H1 (cell line): ENCODE measurements at regions not wholly inside any gene's neighbourhood (a gene's known extent, or its start where the extent isn't known, plus 50 kb on each side); places are given as distances from the start of the nearest gene placed in this dataset.

Source experiments
- CTCF ChIA-PET: fragments of 300-600 bp; sonication (Branson Sonifier 250); formaldehyde crosslinking; loops from one replicate; lab custom pipeline; 2021; ENCODE audit not compliant: partially characterized antibody; lab: Charles Lee
- POLR2A ChIA-PET: fragments of 300-600 bp; sonication (Branson Sonifier 250); formaldehyde crosslinking; loops from one replicate; lab custom pipeline; 2021; ENCODE audit warnings: inconsistent platforms; ENCODE audit not compliant: partially characterized antibody; lab: Charles Lee
- DNase-seq, 2 experiments: peaks; one replicate each; pipeline versions ENCODE4 v3.0.0 to v3.0.0-alpha.2; 2010 to 2022; ENCODE audit warnings: low spot score in 2 of 2, low read depth in 1 of 2, mixed read lengths in 1 of 2
- FAIRE-seq: peaks from 2 replicates; lab custom pipeline; 2011; peaks lifted over from hg19 to GRCh38; lab: Jason Lieb, UNC
- H2AFZ ChIP-seq: 2 replicates; pipeline ENCODE4 v1.8.1; 2012; ENCODE audit warnings: low read length, inconsistent platforms
- H2AK5ac ChIP-seq: 2 replicates; pipeline ENCODE4 v1.6.1; 2013; ENCODE audit warnings: low read depth, low read length
- H2BK120ac ChIP-seq: replicated peaks from 2 replicates; pipeline ENCODE3; 2013; ENCODE audit warnings: low read depth, low read length, inconsistent platforms
- H2BK12ac ChIP-seq: 2 replicates; pipeline ENCODE4 v1.6.1; 2013; ENCODE audit warnings: low read depth, low read length
- H2BK15ac ChIP-seq: 2 replicates; pipeline ENCODE4 v1.6.1; 2013; ENCODE audit warnings: low read length
- H2BK20ac ChIP-seq: 2 replicates; pipeline ENCODE4 v1.6.1; 2013; ENCODE audit warnings: low read length
- H2BK5ac ChIP-seq: 2 replicates; pipeline ENCODE4 v1.6.1; 2013; ENCODE audit warnings: low read depth, low read length
- H3K14ac ChIP-seq: 2 replicates; pipeline ENCODE4 v1.6.1; 2013; ENCODE audit warnings: inconsistent platforms; ENCODE audit not compliant: insufficient read length
- H3K18ac ChIP-seq: 2 replicates; pipeline ENCODE4 v1.6.1; 2013; ENCODE audit warnings: low read length; ENCODE audit errors: extremely low read depth
- H3K23ac ChIP-seq: 2 replicates; pipeline ENCODE4 v1.6.1; 2013; ENCODE audit warnings: inconsistent platforms; ENCODE audit not compliant: insufficient read length
- H3K23me2 ChIP-seq: 2 replicates; pipeline ENCODE4 v1.6.1; 2013; ENCODE audit warnings: low read depth, low read length
- H3K27ac ChIP-seq: 2 replicates; pipeline ENCODE4 v1.6.1; 2011; ENCODE audit warnings: low read depth, low read length, inconsistent platforms
- H3K27me3 ChIP-seq, 4 experiments: replicated peaks in 1 of 4; 1 replicate in 1 of 4; 2 replicates in 3 of 4; pipeline versions ENCODE4 v1.6.1 to v1.8.1; 2011 to 2013; ENCODE audit warnings: low read length in 3 of 4, mild to moderate bottlenecking in 3 of 4, inconsistent platforms in 2 of 4, mixed read lengths in 2 of 4, moderate library complexity in 1 of 4; ENCODE audit not compliant: control insufficient read depth in 3 of 4, insufficient read depth in 3 of 4; ENCODE audit errors: extremely low read depth in 1 of 4
- H3K36me3 ChIP-seq, 4 experiments: 2 replicates each; pipeline versions ENCODE4 v1.6.1 to v1.8.1; 2011 to 2013; ENCODE audit warnings: mild to moderate bottlenecking in 4 of 4, low read length in 3 of 4, moderate library complexity in 2 of 4, control low read depth in 1 of 4, inconsistent platforms in 1 of 4; ENCODE audit not compliant: insufficient read depth in 4 of 4, control insufficient read depth in 2 of 4
- H3K4ac ChIP-seq: replicated peaks from 2 replicates; pipeline ENCODE3; 2013; ENCODE audit warnings: low read length, low read depth, mixed read lengths, inconsistent platforms; ENCODE audit not compliant: insufficient read length
- H3K4me1 ChIP-seq, 4 experiments: replicated peaks in 1 of 4; 1 replicate in 1 of 4; 2 replicates in 3 of 4; pipeline versions ENCODE4 v1.6.1 to v1.8.1; 2011 to 2013; ENCODE audit warnings: low read length in 3 of 4, inconsistent platforms in 2 of 4, mixed read lengths in 1 of 4; ENCODE audit not compliant: insufficient read depth in 4 of 4, control insufficient read depth in 3 of 4
- H3K4me2 ChIP-seq, 2 experiments: 2 replicates each; pipeline versions ENCODE4 v1.6.1 to v1.8.1; 2011 to 2013; ENCODE audit warnings: low read depth in 2 of 2, low read length in 2 of 2, control low read depth in 1 of 2, inconsistent platforms in 1 of 2, mild to moderate bottlenecking in 1 of 2; ENCODE audit not compliant: insufficient read depth in 1 of 2
- H3K4me3 ChIP-seq, 4 experiments: fragments of 200-600, 300-600 bp in 1 of 4; sonication (generic), shearing (Covaris generic), sonication (Bioruptor Twin) in 1 of 4; 2 replicates each; pipeline versions ENCODE4 v1.5.1 to v1.8.1; 2011 to 2016; ENCODE audit warnings: low read length in 4 of 4, low read depth in 3 of 4, control low read depth in 2 of 4, inconsistent platforms in 2 of 4, mild to moderate bottlenecking in 2 of 4, mixed read lengths in 1 of 4, moderate library complexity in 1 of 4; ENCODE audit not compliant: insufficient read depth in 2 of 4; ENCODE audit errors: extremely low read depth in 1 of 4
- H3K56ac ChIP-seq: replicated peaks from 2 replicates; pipeline ENCODE3; 2013; ENCODE audit warnings: low read depth, mild to moderate bottlenecking, mixed read lengths, low read length, inconsistent platforms; ENCODE audit not compliant: insufficient read length
- H3K79me1 ChIP-seq: 2 replicates; pipeline ENCODE4 v1.6.1; 2013; ENCODE audit warnings: low read depth, low read length, control low read depth
- H3K79me2 ChIP-seq, 2 experiments: 2 replicates each; pipeline versions ENCODE4 v1.6.1 to v1.8.1; 2012 to 2013; ENCODE audit warnings: low read length in 2 of 2, mild to moderate bottlenecking in 2 of 2, inconsistent platforms in 1 of 2; ENCODE audit not compliant: insufficient read depth in 2 of 2, control insufficient read depth in 1 of 2
- H3K9ac ChIP-seq, 4 experiments: replicated peaks in 1 of 4; 1 replicate in 1 of 4; 2 replicates in 3 of 4; pipeline versions ENCODE4 v1.6.1 to v1.8.1; 2011 to 2013; ENCODE audit warnings: low read depth in 3 of 4, low read length in 3 of 4, control low read depth in 2 of 4, mild to moderate bottlenecking in 2 of 4, moderate library complexity in 2 of 4, inconsistent platforms in 1 of 4; ENCODE audit errors: extremely low read depth in 1 of 4
- H3K9me3 ChIP-seq, 2 experiments: 2 replicates each; pipeline versions ENCODE4 v1.6.1 to v1.8.1; 2012 to 2013; ENCODE audit warnings: mild to moderate bottlenecking in 2 of 2, moderate library complexity in 2 of 2, control low read depth in 1 of 2, inconsistent platforms in 1 of 2, low read depth in 1 of 2, low read length in 1 of 2, mixed read lengths in 1 of 2; ENCODE audit not compliant: insufficient read depth in 2 of 2
- H4K20me1 ChIP-seq, 2 experiments: replicated peaks in 1 of 2; 2 replicates each; pipeline versions ENCODE3 to v1.8.1; 2011 to 2013; ENCODE audit warnings: inconsistent platforms in 2 of 2, low read length in 2 of 2, mild to moderate bottlenecking in 1 of 2; ENCODE audit not compliant: insufficient read depth in 2 of 2, control insufficient read depth in 1 of 2
- H4K5ac ChIP-seq: 2 replicates; pipeline ENCODE4 v1.6.1; 2013; ENCODE audit warnings: low read length, low read depth, mixed read lengths, inconsistent platforms; ENCODE audit not compliant: insufficient read length
- H4K8ac ChIP-seq: 2 replicates; pipeline ENCODE4 v1.8.0; 2013; ENCODE audit warnings: mild to moderate bottlenecking, moderate library complexity, low read length, inconsistent platforms; ENCODE audit not compliant: insufficient read depth; ENCODE audit errors: extremely low read depth
- H4K91ac ChIP-seq: replicated peaks from 2 replicates; pipeline ENCODE3; 2013; ENCODE audit warnings: low read length, mixed read lengths, inconsistent platforms; ENCODE audit not compliant: insufficient read length
- EP300 ChIP-seq, 2 experiments: IDR thresholded peaks; 1 replicate in 1 of 2; 2 replicates in 1 of 2; pipeline ENCODE4 v1.6.1; 2011 to 2012; ENCODE audit warnings: low read depth in 2 of 2, low read length in 2 of 2, mild to moderate bottlenecking in 2 of 2, borderline replicate concordance in 1 of 2, inconsistent platforms in 1 of 2, moderate library complexity in 1 of 2
- POLR2AphosphoS5 ChIP-seq: IDR thresholded peaks from 2 replicates; pipeline ENCODE4 v1.6.1; 2011; ENCODE audit warnings: low read depth, low read length
- YY1 ChIP-seq: IDR thresholded peaks from 2 replicates; pipeline ENCODE4 v1.6.1; 2011; ENCODE audit warnings: low read depth, mild to moderate bottlenecking, low read length
- WGBS, 2 experiments: shearing (Covaris generic) in 1 of 2; methylation state at CpG; one replicate each; pipeline versions ENCODE4 v1.1.6 to v1.1.7; 2013 to 2015; ENCODE audit warnings: low lambda C conversion rate in 2 of 2, mixed read lengths in 2 of 2, inconsistent platforms in 1 of 2, low coverage in 1 of 2, missing lambda C conversion rate in 1 of 2; ENCODE audit not compliant: insufficient replicate concordance in 2 of 2, insufficient coverage in 1 of 2, insufficient read length in 1 of 2; ENCODE audit errors: extremely low coverage in 1 of 2, missing lambda C conversion rate in 1 of 2; 5-methylcytosine and 5-hydroxymethylcytosine counted together

DNA sequence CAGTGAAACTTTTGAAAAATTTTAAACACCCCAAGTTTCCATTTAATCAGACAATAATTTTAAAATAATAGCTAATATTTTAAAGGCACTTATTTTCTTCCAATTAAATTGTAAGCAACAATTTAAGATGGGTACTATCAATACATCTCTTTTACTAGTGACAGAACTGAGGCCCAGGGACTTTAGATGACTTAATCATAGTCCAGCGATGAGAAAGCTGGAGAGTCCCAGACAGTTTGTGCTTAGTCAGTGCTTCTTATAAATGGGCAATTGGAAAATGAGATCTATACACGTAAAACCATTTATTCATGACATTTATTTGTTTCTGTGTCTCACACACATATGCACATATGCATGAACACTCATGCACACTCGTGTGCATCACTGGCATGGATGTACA is 2063.5 kb downstream of the PCDH9 start:
- Histone ChIP-seq H3K27me3 (no peaks in the 10 kb centered on the region), H2BK12ac (no peak overlapping the region), H3K23me2 (no peaks in the 10 kb centered on the region), H4K91ac (no peak overlapping the region), H2BK15ac (no peak overlapping the region), H3K9me3 (no peaks in the 10 kb centered on the region), H3K4ac (no peak overlapping the region), H3K23ac (no peak overlapping the region), H3K4me1 (no peaks in the 10 kb centered on the region), H3K4me3 (no peak overlapping the region), H3K79me2 (no peaks in the 10 kb centered on the region), H3K79me1 (no peaks in the 10 kb centered on the region), H3K27ac (no peak overlapping the region), H3K9ac (no peak overlapping the region), H4K20me1 (no peaks in the 10 kb centered on the region), H4K8ac (no peak overlapping the region), H2AK5ac (no peak overlapping the region), H3K4me2 (no peak overlapping the region), H3K56ac (no peak overlapping the region), H4K5ac (no peak overlapping the region), H2AFZ (no peak overlapping the region), H3K14ac (no peak overlapping the region), H3K36me3 (no peaks in the 10 kb centered on the region), H2BK5ac (no peak overlapping the region), H2BK20ac (no peak overlapping the region), H2BK120ac (no peak overlapping the region), H3K18ac (no peak overlapping the region)
- DNase-seq: no peak
- 89% methylated on average over 3 of the region's 3 CpGs; no CpG with 5 or more reads in 1 of the 2 experiments for WGBS, 2 experiments
- CTCF ChIA-PET: no interaction called here
- POLR2A ChIA-PET: no interaction called here
- FAIRE-seq: no peak
- TF ChIP-seq YY1 (no peak), POLR2AphosphoS5 (no peak), EP300 (IDR thresholded peaks at IDR 0.05; ENCODE audit: borderline replicate concordance in 1 of 2, low read depth in 2 of 2, low read length in 2 of 2) (no peak)
